ENCODE measurements at regions not wholly inside any gene's neighbourhood (a gene's known extent, or its start where the extent isn't known, plus 50 kb on each side); places are given as distances from the start of the nearest gene placed in this dataset.

DNA sequence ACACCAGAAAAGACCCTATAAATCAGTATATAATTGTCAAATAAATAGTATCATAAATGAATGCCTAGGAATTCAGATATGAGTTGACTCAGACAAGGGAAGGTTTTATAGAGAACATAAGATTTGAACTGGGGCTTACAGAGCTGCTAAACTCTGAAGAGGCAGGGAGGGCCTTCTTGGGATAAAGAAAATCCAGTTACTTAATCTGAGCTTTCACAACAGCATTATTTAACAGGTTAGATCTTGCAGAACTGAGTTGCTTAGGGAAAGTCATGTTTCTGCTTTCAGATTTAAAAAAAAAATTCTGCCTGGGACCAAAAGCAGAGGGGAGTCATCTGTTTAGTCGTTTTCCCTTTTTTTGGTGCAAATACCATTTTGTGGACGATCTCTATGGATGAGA lies 594.8 kb upstream of the FZD8 start:
- ATAC-seq (no peak), DNase-seq (no peak), FAIRE-seq (no peak)
- Histone ChIP-seq H3K27ac (no peak overlapping the region), H3K27me3 (no peaks in the 10 kb centered on the region), H3K9me3 (no peaks in the 10 kb centered on the region), H3K4me3 (no peak overlapping the region), H3K4me1 (no peaks in the 10 kb centered on the region), H3K36me3 (no peaks in the 10 kb centered on the region)
- intact Hi-C loops (cut with DNase I), result no loop called here
- TF ChIP-seq, protein P1, sequence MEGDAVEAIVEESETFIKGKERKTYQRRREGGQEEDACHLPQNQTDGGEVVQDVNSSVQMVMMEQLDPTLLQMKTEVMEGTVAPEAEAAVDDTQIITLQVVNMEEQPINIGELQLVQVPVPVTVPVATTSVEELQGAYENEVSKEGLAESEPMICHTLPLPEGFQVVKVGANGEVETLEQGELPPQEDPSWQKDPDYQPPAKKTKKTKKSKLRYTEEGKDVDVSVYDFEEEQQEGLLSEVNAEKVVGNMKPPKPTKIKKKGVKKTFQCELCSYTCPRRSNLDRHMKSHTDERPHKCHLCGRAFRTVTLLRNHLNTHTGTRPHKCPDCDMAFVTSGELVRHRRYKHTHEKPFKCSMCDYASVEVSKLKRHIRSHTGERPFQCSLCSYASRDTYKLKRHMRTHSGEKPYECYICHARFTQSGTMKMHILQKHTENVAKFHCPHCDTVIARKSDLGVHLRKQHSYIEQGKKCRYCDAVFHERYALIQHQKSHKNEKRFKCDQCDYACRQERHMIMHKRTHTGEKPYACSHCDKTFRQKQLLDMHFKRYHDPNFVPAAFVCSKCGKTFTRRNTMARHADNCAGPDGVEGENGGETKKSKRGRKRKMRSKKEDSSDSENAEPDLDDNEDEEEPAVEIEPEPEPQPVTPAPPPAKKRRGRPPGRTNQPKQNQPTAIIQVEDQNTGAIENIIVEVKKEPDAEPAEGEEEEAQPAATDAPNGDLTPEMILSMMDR (IDR thresholded peaks at IDR 0.05), result no peak
- WGBS, 2 donors, result 40 to 41% methylated on average over 2 of the region's 2 CpGs

DNA sequence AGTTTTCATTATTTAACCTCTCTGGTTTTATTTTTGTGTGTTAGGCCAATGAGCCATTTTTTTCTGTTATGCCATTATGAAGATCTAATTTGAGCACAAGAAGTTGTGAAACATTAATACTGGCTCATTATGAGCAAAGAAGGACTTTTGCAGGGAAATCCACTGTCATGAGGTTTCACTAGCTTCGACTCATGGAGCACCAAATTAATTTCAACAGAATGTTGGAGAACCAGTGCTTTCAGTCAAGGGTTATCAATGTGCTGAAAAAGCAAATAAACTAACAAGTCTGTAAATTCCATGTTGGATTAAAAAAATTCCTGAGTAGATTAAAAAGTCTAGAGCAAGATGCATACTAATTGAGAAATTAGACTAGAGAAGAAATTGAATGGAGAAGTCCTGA lies 594.2 kb upstream of the FZD8 start:
- DNase-seq (no peak), FAIRE-seq (no peak), ATAC-seq (no peak)
- H3K4me3 ChIP-seq, result no peak overlapping the region
- H3K9me3 ChIP-seq, result no peaks in the 10 kb centered on the region
- no peaks in the 10 kb centered on the region for H3K36me3 ChIP-seq
- intact Hi-C loops (cut with DNase I), result no loop called here
- TF ChIP-seq, protein P1 (IDR thresholded peaks at IDR 0.05), result no peak
- no peaks in the 10 kb centered on the region for H3K4me1 ChIP-seq
- no peaks in the 10 kb centered on the region for H3K27me3 ChIP-seq
- H3K27ac ChIP-seq, result no peak overlapping the region
- WGBS, 2 donors, result 11 to 17% methylated on average over 1 of the region's 1 CpG

DNA sequence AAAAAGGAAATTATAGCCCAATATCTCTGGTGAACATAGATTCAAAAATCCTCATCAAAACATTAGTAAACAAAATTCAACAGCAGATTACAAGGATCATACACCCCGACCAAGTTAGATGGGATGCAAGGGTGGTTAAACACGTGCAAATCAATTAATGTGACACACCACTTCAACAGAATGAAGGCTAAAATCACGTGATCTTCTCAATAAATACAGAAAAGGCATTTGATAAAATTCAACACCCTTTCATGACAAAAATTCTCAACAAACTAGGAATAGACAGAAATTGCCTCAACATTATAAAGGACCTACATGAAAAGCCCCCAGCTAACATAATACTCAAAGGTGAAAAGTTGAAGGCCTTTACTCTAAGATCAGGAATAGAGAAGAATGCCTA lies 590.8 kb upstream of the FZD8 start:
- FAIRE-seq (no peak), ATAC-seq (no peak)
- intact Hi-C loops (cut with DNase I), result no loop called here

DNA sequence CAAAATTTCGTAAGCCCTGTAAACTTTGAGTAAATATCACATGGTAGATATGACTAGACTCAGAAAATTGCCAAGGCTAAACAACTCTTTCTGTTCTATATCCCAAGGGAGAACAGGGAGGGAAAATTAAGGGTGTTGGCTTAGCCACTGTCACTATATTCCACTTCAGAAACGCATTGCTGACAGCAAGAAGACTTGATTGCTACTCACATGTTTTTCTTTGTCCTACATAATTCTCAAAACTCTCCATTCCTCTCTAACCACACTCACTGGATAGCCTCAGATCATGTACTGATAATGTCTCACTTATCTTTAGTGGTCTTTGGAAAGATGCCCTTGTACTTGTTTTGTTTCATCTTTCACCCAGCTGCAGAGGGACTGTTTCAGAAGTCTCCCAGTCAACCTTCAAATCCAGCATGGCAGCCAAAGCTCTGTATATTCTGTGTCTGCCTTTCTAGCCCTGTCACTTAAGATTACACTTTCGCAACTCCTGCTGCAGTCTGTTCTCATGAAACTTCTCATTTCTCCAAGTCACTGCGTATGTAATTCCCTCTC lies 582.4 kb upstream of the FZD8 start:
- Histone ChIP-seq H3K4me3 (no peak overlapping the region), H3K27ac (no peak overlapping the region), H3K9me3 (no peaks in the 10 kb centered on the region), H3K27me3 (no peaks in the 10 kb centered on the region), H3K36me3 (no peaks in the 10 kb centered on the region), H3K4me1 (no peaks in the 10 kb centered on the region)
- no peak for FAIRE-seq
- no peak for DNase-seq
- TF ChIP-seq, protein P1 (IDR thresholded peaks at IDR 0.05), result no peak
- no peak for ATAC-seq
- 66 to 82% methylated on average over 4 of the region's 4 CpGs for WGBS, 2 donors
- intact Hi-C loops (cut with DNase I), result no loop called here

More for the DNA sequence above, 590.8 kb upstream of the FZD8 start:
- H3K4me3 ChIP-seq, result no peak overlapping the region
- H3K9me3 ChIP-seq, result no peaks in the 10 kb centered on the region
- H3K27ac ChIP-seq, result no peak overlapping the region
- no peak for DNase-seq
- H3K4me1 ChIP-seq, result no peaks in the 10 kb centered on the region
- WGBS, 2 donors, result 53 to 61% methylated on average over 3 of the region's 3 CpGs
- H3K36me3 ChIP-seq, result no peaks in the 10 kb centered on the region
- no peaks in the 10 kb centered on the region for H3K27me3 ChIP-seq
- TF ChIP-seq, protein P1 (IDR thresholded peaks at IDR 0.05), result no peak

DNA sequence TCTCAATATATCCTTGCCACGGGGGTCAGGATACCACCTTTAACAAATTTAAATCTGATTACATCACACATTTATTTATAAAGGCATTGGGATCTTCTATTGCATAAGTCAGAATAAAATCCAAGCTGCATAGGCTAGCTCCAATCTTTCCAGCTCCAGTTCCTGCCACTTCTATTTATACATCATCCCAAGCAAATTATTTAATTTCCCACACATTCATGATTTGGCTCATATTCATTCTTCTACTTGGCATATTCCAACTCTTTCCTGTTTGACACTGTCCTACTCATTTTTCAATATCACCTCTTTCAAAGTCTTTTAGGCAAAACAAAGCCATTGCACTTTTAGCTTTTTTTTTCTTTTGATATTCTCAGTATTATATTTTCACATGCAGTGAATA lies 579.0 kb upstream of the FZD8 start:
- Histone ChIP-seq H3K27ac (no peak overlapping the region), H3K4me1 (no peaks in the 10 kb centered on the region), H3K36me3 (no peaks in the 10 kb centered on the region), H3K27me3 (no peaks in the 10 kb centered on the region), H3K4me3 (no peak overlapping the region), H3K9me3 (no peaks in the 10 kb centered on the region)
- DNase-seq, result no peak
- intact Hi-C loops (cut with DNase I), result no loop called here
- FAIRE-seq, result no peak
- ATAC-seq, result no peak
- 33 to 45% methylated on average over 1 of the region's 1 CpG for WGBS, 2 donors
- TF ChIP-seq, protein P1 (IDR thresholded peaks at IDR 0.05), result no peak
